Thyroid gland (tissue), 4 donors: ENCODE measurements at regions not wholly inside any gene's neighbourhood (a gene's known extent, or its start where the extent isn't known, plus 50 kb on each side); places are given as distances from the start of the nearest gene placed in this dataset.

ENCODE experiments used
- CTCF ChIP-seq, 6 experiments: fragments of 200-600 bp in 3 of 6; fragments of 450-650 bp in 3 of 6; sonication (generic) in 3 of 6; IDR thresholded peaks; one replicate each; pipeline ENCODE4 v1.5.1; 2016 to 2019; ENCODE audit warnings: antibody characterized with exemption in 6 of 6, mild to moderate bottlenecking in 2 of 6, inconsistent platforms in 1 of 6, moderate library complexity in 1 of 6
- POLR2A ChIP-seq, 2 donors: fragments of 450-650 bp; IDR thresholded peaks; one replicate each; pipeline ENCODE4 v1.6.1; 2017; ENCODE audit warnings: antibody characterized with exemption in 2 of 2, mild to moderate bottlenecking in 2 of 2, moderate library complexity in 1 of 2

GRCh38 chr3:31100519-31100918, 206.1 kb upstream of the GADL1 start:
- TF ChIP-seq POLR2A (IDR thresholded peaks at IDR 0.05) (no peak), CTCF (IDR thresholded peaks at IDR 0.05) (no peak)
